ENCODE measurements at regions not wholly inside any gene's neighbourhood (a gene's known extent, or its start where the extent isn't known, plus 50 kb on each side); places are given as distances from the start of the nearest gene placed in this dataset.

- H3K27ac Mint-ChIP-seq = no peak overlapping the region
- ATAC-seq = peak; percentile 96
- TF ChIP-seq, protein P1, sequence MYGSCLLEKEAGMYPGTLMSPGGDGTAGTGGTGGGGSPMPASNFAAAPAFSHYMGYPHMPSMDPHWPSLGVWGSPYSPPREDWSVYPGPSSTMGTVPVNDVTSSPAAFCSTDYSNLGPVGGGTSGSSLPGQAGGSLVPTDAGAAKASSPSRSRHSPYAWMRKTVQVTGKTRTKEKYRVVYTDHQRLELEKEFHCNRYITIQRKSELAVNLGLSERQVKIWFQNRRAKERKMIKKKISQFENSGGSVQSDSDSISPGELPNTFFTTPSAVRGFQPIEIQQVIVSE (CRISPR knock-in tag; IDR thresholded peaks at IDR 0.05; ENCODE audit: borderline replicate concordance) = no peak
- TF ChIP-seq ELF4 (CRISPR knock-in tag; IDR thresholded peaks at IDR 0.05; ENCODE audit: low read depth) (no peak), ZNF425 (CRISPR knock-in tag; conservative IDR thresholded peaks at IDR 0.05) (no peak), HMGA2 (CRISPR knock-in tag; IDR thresholded peaks at IDR 0.05) (no peak), NFYB (CRISPR knock-in tag; conservative IDR thresholded peaks at IDR 0.05; ENCODE audit: low read depth) (no peak), E2F1 (CRISPR knock-in tag; IDR thresholded peaks at IDR 0.05) (no peak)
- TF ChIP-seq, protein P2, sequence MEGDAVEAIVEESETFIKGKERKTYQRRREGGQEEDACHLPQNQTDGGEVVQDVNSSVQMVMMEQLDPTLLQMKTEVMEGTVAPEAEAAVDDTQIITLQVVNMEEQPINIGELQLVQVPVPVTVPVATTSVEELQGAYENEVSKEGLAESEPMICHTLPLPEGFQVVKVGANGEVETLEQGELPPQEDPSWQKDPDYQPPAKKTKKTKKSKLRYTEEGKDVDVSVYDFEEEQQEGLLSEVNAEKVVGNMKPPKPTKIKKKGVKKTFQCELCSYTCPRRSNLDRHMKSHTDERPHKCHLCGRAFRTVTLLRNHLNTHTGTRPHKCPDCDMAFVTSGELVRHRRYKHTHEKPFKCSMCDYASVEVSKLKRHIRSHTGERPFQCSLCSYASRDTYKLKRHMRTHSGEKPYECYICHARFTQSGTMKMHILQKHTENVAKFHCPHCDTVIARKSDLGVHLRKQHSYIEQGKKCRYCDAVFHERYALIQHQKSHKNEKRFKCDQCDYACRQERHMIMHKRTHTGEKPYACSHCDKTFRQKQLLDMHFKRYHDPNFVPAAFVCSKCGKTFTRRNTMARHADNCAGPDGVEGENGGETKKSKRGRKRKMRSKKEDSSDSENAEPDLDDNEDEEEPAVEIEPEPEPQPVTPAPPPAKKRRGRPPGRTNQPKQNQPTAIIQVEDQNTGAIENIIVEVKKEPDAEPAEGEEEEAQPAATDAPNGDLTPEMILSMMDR (IDR thresholded peaks at IDR 0.05) = no peak
Observed at GRCh38 chr1:69284508-69284907, 283.2 kb upstream of the LRRC7 start.

DNA sequence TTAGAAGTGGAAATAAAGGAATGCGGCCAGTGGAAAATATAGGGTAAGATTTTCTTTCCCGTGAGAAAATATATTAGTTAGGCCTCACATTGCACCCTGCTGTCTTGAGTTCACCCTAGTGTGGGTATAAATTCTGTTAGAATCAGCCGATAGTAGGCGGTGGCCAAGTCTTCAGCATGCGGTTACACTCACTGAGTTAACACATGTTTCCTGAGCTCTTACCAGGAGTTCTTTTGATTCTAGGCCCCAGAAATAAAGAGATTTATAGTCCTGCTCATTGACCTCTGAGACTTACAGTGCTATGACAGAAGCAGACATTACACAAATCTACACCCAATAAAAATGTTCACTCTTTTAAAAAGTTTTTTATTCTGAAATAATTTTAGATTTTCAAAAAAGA, 279.3 kb upstream of the LRRC7 start:
- ChIA-PET POLR2A (no interaction called here), CTCF (no interaction called here)
- Mint-ChIP-seq H3K4me3 (no peak overlapping the region), H3K9me3 (no peaks in the 10 kb centered on the region), H3K36me3 (no peaks in the 10 kb centered on the region), H3K27ac (no peak overlapping the region), H3K4me1 (peaks cover 6% of the 10 kb centered on the region), H3K27me3 (ENCODE audit: low read depth) (no peaks in the 10 kb centered on the region)
- ATAC-seq (no peak), DNase-seq (ENCODE audit: low spot score) (no peak)
- TF ChIP-seq SMAD3 (CRISPR knock-in tag; IDR thresholded peaks at IDR 0.05; ENCODE audit: borderline replicate concordance) (no peak), SMAD4 (CRISPR knock-in tag; IDR thresholded peaks at IDR 0.05) (no peak), ATF6 (CRISPR knock-in tag; IDR thresholded peaks at IDR 0.05) (no peak), FOXK1 (CRISPR knock-in tag; IDR thresholded peaks at IDR 0.05) (no peak), JAZF1 (CRISPR knock-in tag; IDR thresholded peaks at IDR 0.05) (no peak), TEAD4 (CRISPR knock-in tag; IDR thresholded peaks at IDR 0.05) (no peak), AR (CRISPR knock-in tag; IDR thresholded peaks at IDR 0.05) (no peak), SOX15 (CRISPR knock-in tag; IDR thresholded peaks at IDR 0.05) (no peak), E2F1 (CRISPR knock-in tag; IDR thresholded peaks at IDR 0.05) (no peak), TEAD1 (CRISPR knock-in tag; IDR thresholded peaks at IDR 0.05) (no peak), KAT7 (CRISPR knock-in tag; IDR thresholded peaks at IDR 0.05; ENCODE audit: borderline replicate concordance) (no peak)
- TF ChIP-seq, protein P3, sequence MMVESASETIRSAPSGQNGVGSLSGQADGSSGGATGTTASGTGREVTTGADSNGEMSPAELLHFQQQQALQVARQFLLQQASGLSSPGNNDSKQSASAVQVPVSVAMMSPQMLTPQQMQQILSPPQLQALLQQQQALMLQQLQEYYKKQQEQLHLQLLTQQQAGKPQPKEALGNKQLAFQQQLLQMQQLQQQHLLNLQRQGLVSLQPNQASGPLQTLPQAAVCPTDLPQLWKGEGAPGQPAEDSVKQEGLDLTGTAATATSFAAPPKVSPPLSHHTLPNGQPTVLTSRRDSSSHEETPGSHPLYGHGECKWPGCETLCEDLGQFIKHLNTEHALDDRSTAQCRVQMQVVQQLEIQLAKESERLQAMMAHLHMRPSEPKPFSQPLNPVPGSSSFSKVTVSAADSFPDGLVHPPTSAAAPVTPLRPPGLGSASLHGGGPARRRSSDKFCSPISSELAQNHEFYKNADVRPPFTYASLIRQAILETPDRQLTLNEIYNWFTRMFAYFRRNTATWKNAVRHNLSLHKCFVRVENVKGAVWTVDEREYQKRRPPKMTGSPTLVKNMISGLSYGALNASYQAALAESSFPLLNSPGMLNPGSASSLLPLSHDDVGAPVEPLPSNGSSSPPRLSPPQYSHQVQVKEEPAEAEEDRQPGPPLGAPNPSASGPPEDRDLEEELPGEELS (CRISPR knock-in tag; IDR thresholded peaks at IDR 0.05) = no peak
- TF ChIP-seq, protein P4, sequence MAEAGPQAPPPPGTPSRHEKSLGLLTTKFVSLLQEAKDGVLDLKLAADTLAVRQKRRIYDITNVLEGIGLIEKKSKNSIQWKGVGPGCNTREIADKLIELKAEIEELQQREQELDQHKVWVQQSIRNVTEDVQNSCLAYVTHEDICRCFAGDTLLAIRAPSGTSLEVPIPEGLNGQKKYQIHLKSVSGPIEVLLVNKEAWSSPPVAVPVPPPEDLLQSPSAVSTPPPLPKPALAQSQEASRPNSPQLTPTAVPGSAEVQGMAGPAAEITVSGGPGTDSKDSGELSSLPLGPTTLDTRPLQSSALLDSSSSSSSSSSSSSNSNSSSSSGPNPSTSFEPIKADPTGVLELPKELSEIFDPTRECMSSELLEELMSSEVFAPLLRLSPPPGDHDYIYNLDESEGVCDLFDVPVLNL (CRISPR knock-in tag; IDR thresholded peaks at IDR 0.05; ENCODE audit: borderline replicate concordance, low read depth) = no peak

More at GRCh38 chr1:69284508-69284907, 283.2 kb upstream of the LRRC7 start:
- ChIA-PET CTCF (interaction anchor here (1.0 to 1.2 kb wide), 2 partner anchors 21 kb away, joined by 3 to 6 read pairs; no protein-coding TSS in a partner anchor), POLR2A (no interaction called here)
- Mint-ChIP-seq H3K27me3 (ENCODE audit: low read depth) (no peaks in the 10 kb centered on the region), H3K4me1 (peaks cover 11% of the 10 kb centered on the region), H3K4me3 (no peak overlapping the region), H3K36me3 (no peaks in the 10 kb centered on the region), H3K9me3 (no peaks in the 10 kb centered on the region)
- DNase-seq (ENCODE audit: low spot score) = no peak

Measured in WTC11 (cell line).